T47D (cell line): ENCODE measurements at regions not wholly inside any gene's neighbourhood (a gene's known extent, or its start where the extent isn't known, plus 50 kb on each side); places are given as distances from the start of the nearest gene placed in this dataset.
A peak's percentile ranks its signal among the peaks of the same experiment; 100 is the strongest.

Experiments
- DNase-seq, 2 experiments: peaks; one replicate each; pipeline versions ENCODE4 v3.0.0 to v3.0.0-alpha.2; 2011 to 2012; ENCODE audit warnings: low read depth in 1 of 2, low spot score in 1 of 2
- JUND ChIP-seq: IDR thresholded peaks from 2 replicates; pipeline ENCODE4 v1.6.1; 2012; ENCODE audit warnings: low read depth
- in situ Hi-C: cut with HindIII; loops from 2 replicates; pipeline ENCODE4 v1.10.0; 2016; ENCODE audit warnings: low sequenced_read_pairs, low pct_unique_long_range_greater_than_20kb

DNA sequence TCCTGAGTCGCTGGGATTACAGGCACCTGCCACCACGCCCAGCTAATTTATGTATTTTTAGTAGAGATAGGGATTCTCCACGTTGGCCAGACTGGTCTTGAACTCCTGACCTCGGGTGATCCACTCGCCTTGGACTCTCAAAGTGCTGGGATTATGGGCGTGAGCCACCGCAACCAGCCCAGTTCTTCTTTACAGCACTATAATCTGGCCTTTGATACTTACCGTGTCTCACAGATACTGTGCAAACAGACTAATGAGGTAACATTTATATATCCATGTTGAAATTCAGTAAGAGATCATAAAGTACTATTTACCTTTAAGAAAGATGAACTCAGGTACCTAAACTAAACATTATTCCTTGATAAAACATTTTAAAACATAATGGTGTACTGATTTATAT is 121.8 kb upstream of the PRR20A start:
- in situ Hi-C loops: no loop called here
- no peak for DNase-seq
- TF ChIP-seq JUND: no peak

DNA sequence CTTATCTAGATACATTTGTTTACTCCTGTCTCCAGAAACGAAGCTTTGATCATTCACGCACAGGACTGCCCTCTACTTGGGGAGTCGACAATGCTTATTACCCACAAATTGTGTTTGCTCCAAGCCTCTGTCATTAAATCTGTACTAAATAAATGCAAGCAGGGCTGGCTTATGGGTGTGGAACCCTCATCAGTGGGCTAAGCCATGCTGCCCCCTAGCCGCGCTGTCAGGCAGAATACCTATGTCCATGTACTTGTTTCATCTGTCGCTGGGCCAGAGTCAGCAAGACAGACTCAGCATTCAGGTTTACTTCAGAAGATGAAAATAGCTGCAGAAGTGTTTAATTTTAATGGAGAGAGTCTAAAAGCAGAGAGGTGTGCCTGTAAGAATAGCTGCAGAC is 110.0 kb upstream of the PRR20A start:
- DNase-seq: no peak
- TF ChIP-seq JUND: no peak
- in situ Hi-C loops: no loop called here

- TF ChIP-seq JUND: no peak
- in situ Hi-C loops: no loop called here
- no peak for DNase-seq
Observed at GRCh38 chr13:57036290-57036689, 104.4 kb upstream of the PRR20A start.

DNA sequence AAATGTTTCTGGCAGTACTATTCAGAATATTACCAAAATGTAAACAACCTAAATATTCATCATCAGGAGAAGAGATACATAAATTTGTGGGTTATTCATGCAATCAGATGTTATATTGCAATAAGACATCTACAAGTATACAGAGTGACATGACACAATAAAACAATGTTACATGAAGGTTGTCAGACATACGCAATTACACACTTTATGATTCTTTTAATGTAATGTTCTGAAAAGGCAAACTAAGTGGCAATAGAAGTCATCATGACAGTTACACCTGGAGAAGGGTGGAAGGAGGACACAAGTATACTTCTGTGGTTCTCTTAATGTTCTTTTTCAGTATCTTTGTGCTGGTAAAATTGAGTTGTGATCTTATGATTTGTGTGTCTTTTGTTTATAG is 95.8 kb upstream of the PRR20A start:
- TF ChIP-seq JUND: no peak
- in situ Hi-C loops: no loop called here
- DNase-seq: no peak

DNA sequence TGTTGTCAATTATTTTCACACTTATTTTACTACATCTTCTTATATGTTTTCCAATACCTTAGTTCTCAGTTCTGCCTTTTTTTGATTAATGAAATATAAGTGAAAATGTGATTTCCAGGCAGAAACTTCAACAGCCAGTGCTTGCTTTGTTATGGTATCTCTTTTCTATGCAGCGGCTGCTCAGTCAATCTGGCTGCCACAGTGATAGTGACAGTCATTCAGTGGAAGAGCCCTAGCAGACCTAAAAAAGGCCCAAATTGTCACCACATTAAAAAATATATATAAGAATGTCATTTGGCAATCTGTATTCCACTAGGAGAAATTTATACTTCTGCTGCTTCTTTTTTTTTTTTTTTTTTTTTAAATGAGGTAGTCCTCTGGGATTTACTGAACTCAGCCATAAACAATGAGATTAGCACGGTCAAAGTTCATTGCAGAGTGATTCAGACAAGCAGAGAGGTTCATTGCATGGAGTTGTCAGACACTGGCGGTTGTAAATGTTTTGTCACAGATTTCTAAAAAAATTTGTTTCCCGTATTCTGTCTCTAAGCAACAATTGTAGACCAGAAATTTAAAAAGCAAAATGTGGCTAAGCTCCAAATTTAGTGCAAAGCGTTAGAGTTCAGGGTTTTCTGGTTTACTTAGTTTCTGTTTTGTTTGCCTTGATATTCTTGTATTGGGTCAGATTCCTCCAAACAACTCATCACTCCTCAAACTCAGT is 94.7 kb upstream of the PRR20A start:
- DNase-seq: no peak
- TF ChIP-seq JUND: no peak
- in situ Hi-C loops: no loop called here

- TF ChIP-seq JUND: no peak
- in situ Hi-C loops: no loop called here
- no peak for DNase-seq
Observed at GRCh38 chr13:57056601-57057180, 84.0 kb upstream of the PRR20A start.

- in situ Hi-C loops: no loop called here
- peak in 1 of 2 experiments; percentile 8 for DNase-seq
- no peak for TF ChIP-seq JUND
Observed at GRCh38 chr13:57063007-57063406, 77.7 kb upstream of the PRR20A start.

- in situ Hi-C loops: no loop called here
- no peak for TF ChIP-seq JUND
- no peak for DNase-seq
Observed at GRCh38 chr13:57073983-57074382, 66.7 kb upstream of the PRR20A start.

DNA sequence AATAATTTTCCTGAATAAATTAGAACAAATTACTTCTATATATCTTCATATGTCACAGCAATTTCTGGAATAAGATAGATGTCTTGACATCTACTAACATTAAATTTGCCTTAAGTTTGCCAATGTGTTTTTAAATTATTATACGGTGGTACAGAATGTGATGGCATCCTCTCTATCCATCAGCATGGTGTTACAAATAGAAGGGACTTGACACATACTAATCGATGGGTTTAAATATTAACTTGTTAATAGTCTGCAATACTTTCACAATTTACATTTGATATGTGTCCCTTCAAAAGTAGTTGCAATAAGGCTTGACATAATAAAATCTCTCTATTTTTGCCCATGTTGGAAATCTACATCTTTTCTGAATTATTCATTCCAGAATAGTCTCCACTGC is 65.1 kb upstream of the PRR20A start:
- TF ChIP-seq JUND: no peak
- no peak for DNase-seq

DNA sequence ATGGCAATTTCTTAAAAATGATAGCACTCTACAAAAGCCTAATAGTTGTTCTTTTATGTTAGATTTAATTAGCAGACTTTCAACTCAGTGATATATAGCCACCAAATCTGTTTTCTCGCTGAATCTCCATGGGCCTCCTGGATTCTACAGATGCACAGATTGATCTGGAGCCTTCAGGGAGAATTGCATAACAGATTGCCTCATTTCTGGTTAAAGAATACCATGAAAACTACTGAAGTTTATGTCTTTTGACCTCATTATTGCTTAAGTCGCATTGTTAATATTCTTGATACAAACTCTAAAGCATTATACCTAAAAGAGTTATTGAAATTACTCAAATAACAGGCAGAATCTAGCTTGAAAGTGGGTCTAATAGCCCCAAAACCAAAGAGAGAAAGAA is 53.7 kb upstream of the PRR20A start:
- TF ChIP-seq JUND: no peak
- DNase-seq: no peak
- in situ Hi-C loops: no loop called here

More for the DNA sequence above, 65.1 kb upstream of the PRR20A start:
- in situ Hi-C loops: no loop called here
